HG02885 (cell line): ENCODE measurements at regions not wholly inside any gene's neighbourhood (a gene's known extent, or its start where the extent isn't known, plus 50 kb on each side); places are given as distances from the start of the nearest gene placed in this dataset.

Source experiments
- ATAC-seq: cut with Tn5 transposase; IDR thresholded peaks from one replicate; pipeline ENCODE4 v1.9.1; 2021; ENCODE audit warnings: mild to moderate bottlenecking; ENCODE audit not compliant: unreplicated experiment, poor library complexity

- no peak for ATAC-seq
Observed at GRCh38 chr18:39667905-39668304, 2102.3 kb upstream of the CELF4 start.

DNA sequence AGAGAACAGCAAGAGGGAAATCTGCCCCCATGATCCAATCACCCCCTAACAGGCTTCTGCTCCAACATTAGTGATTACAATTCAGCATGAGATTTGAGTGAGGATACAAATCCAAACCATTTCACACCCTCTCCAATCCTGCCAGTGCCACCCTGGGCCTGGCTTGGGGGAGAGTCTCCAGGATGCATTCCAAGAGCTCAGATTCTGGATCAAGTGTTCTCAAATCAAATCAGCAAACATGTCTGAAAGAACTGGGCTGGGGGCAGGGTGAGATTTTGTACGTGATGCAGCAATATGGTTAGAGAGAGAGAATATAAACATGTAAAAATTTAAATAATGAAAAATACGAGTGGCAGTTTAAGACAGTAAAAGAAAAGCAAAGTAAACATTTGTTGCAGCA is 2100.9 kb upstream of the CELF4 start:
- no peak for ATAC-seq

DNA sequence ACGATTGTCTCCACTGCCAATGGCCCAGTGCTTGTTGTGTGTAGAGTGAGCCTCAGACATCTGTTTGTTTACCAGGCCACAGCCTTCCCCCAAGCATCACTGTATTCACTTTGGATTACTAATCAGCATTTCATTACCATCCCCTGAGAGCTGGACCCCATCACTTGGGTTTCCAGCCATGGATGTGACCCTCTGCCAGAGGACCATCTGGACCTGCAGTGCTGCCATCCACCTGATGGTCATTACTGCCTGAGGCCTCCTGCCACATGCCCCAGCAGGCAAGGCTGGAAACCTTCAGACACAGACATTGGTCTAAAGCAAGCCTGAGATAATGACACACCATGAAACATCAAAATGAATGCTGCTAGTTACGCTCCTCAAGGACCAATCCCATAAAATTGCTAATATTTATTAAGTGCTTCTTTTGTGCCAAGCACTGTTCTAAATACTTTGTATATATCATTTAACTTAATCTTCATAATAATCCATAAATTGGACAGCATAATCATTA is 2096.3 kb upstream of the CELF4 start:
- no peak for ATAC-seq

- no peak for ATAC-seq
Observed at GRCh38 chr18:39660141-39660540, 2094.5 kb upstream of the CELF4 start.

- no peak for ATAC-seq
Observed at GRCh38 chr18:39655341-39655740, 2089.7 kb upstream of the CELF4 start.

DNA sequence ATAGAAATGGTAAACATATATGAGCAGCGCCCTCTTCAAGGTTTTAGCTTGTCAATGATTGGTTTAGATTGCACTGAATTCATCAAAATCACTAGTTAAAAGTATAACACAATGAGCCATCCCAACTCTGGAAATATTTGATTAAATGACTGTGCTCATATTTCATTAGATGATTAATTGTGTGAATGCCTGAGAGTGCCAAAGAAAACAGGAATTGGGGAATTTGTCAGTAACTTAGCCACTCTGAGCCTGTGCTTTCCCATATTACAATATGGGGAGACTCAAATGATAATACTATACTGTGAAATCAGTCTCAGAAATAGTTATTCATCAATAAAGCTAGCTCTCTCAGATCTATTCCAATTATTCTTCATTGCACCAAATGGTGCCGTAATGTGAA is 2087.6 kb upstream of the CELF4 start:
- no peak for ATAC-seq

DNA sequence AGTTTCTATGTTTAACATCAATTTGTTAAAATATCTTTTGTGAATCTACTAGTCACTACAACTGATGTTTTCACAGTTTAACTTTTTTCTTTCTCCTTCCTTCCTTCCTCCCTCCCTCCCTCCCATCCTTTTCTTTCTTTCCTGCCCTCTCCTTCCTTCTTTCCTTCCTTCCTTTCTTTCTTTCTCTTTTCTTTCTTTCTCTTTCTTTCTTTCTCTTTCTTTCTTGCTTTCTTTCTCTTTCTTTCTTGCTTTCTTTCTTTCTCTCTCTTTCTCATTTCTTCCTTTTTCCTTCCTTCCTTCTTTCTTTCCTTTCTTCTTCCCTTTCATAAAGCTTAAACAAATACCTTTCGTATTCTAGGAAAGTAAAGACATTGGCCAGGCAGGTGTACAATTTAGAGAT is 2083.0 kb upstream of the CELF4 start:
- ATAC-seq, result no peak

GRCh38 chr18:39647627-39648534 is 2082.3 kb upstream of the CELF4 start:
- no peak for ATAC-seq

DNA sequence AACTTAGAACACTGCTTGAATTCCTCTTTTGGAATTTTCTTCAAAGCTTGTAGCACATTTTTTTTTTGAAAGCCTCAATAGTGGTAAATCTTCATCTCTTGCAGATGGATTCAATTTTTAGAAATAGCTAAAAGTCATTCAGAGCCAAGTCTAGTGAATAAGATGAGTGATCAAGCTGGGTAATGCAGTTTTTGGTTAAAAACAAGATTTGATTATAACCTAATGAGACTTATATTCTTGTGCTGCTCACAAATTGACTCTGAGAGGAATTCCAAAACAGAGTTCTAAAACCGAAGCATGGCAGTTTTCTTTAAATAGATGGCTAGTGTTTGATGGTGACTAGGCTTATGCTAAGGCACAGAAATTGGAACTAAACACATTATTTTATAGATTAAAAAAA is 2072.6 kb upstream of the CELF4 start:
- ATAC-seq, result no peak

DNA sequence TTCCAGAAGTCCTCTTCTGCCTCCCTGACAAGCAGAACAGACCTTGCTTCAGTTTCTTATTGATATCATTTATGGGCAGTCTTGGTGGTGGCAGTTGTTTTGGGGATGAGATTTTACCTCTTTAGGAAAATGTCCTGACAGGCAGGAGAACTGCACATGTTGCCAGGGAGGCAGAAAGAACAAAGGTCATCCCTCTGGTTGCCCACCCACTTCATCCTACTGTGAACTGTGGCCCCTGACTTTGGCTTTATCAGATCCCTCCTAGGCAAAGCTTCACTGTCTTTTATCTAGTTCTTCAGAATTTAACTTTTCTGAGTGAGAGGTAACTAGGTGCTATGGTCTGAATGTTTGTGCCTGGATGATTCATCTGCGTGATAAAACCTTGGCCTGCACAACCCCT is 2071.3 kb upstream of the CELF4 start:
- ATAC-seq, result no peak

DNA sequence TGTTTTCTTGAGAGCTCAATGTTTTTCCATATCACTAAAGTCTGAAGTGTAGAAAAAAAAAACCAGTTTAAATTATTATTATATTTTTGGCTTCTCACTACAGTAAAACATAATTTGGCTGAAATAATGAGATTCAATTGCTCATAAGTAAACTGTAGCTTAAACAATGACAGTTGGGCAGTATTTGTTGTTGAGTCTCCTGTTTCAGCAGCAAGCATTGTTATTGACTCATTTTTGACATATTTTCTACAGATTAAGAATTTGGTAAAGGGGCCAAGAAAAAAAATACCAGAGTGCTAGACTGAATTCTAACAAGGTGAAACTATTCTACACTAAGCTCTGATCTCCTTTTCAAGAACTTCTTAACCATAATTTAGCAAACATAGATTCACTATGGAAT is 2070.4 kb upstream of the CELF4 start:
- no peak for ATAC-seq

DNA sequence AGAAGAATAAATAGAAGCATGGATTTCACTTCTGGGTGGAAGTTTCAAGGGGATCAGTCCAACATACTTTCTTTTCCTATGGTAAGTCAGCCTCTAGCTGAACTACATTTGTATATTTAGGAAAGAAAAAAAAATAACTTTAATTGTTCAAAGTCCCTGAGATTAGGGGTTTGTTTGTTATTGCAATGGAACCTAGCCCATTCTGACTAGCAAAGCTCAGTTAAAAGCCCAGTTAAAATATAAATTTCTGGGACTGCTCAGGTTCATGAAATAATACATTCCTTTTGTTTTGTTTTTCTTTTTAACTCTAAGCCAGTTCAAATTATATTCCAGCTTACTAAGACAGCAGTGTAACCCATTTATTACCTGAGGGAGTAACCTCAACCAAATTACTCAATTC is 2069.6 kb upstream of the CELF4 start:
- no peak for ATAC-seq

- ATAC-seq, result no peak
Observed at GRCh38 chr18:39627936-39628335, 2062.3 kb upstream of the CELF4 start.

DNA sequence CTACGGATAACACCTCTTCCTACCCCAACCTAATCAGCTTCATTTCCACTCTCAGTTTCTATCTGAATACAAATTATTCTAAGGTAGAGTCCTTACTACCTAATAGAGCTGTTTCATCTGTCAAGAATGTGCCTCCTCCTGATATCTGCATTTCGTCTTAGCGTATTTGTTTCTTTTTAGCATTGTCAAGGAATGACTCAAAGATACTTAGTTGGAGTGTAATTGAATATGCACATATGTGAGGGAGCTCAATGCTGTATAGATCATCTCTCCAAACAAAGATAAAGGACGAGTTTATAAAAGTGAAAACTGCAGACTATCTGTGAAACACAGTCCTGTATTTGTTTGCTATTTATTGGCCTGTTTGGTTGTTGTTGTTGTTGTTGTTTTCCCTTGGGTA is 2059.4 kb upstream of the CELF4 start:
- ATAC-seq, result no peak

DNA sequence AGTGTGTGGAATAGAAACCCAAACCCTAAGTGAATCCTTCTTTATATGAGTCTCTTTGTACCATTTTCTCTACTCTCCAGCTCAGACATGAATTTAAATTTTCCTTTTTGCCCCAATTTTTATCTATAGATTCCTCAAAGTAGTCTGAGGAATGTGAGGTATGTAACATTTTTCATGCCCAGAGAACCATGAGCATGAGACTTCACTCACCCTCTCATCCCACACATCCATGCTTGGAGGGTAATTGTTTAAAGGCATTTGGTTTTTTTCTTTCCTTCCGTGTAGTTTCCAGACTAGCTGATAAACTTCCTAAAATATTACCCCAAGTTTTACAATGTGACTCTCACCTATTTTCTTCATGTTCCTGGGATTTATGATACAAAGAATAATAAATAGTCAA is 2056.8 kb upstream of the CELF4 start:
- ATAC-seq, result no peak

GRCh38 chr18:39620551-39621168 is 2055.1 kb upstream of the CELF4 start:
- ATAC-seq, result no peak

DNA sequence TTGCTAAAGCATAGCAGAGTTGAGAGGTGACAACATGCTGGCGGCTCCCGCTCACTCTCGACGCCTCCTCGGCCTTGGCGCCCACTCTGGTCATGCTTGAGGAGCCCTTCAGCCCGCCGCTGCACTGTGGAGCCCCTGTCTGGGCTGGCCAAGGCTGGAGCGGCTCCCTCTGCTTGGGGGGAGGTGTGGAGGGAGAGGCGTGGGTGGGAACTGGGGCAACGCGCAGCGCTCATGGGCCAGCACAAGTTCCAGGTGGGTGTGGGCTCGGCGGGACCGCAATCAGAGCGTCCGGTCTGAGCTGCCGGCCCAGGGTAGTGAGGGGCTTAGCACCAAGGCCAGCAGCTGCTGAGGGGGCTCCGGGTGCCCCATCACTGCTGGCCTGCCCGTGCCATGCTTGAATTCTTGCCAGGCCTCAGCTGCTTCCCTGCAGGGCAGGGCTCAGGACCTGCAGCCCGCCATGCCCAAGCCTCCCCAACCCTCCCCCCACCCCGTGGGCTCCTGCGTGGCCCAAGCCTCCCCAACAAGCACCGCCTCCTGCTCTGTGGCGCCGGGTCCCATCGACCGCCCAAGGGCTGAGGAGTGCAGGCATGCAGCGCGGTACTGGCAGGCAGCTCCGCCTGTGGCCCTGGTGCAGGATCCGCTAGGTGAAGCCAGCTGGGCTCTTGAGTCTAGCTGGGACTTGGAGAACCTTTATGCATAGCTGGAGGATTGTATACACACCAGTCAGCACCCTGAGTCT is 2052.8 kb upstream of the CELF4 start:
- no peak for ATAC-seq

GRCh38 chr18:39611381-39612100 is 2045.9 kb upstream of the CELF4 start:
- no peak for ATAC-seq

GRCh38 chr18:39607034-39607433 is 2041.4 kb upstream of the CELF4 start:
- ATAC-seq, result no peak

DNA sequence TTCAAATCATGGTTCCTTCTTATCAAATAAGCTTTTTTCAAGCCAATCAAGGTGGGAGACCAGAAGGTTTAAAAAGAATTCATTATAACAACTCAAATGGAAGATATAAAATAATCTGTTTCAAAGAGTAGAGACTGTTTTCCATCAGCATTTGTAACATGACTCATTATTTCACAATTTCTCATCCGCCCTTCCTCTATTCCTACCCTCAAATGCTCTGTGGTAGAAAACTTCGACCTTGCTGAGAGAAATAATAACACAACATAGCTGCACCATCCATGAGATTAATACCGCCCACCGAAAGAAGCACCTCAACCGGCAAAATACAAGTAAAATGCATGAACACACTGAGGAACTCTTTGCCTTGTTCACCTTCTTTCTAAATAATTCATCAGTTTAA is 2039.2 kb upstream of the CELF4 start:
- ATAC-seq, result no peak
